Activated CD4-positive, alpha-beta T cell treated with anti-CD3 and anti-CD28 coated beads, Interleukin-2, Interleukin-6, amounts not matched to agents 100 ng/mL and 50 ng/mL, durations not matched to agents 16 hours and 8 hours (primary cell): ENCODE measurements at regions not wholly inside any gene's neighbourhood (a gene's known extent, or its start where the extent isn't known, plus 50 kb on each side); places are given as distances from the start of the nearest gene placed in this dataset.

Source experiments
- DNase-seq: peaks from one replicate; pipeline ENCODE4 v3.0.0-alpha.2; 2020

DNA sequence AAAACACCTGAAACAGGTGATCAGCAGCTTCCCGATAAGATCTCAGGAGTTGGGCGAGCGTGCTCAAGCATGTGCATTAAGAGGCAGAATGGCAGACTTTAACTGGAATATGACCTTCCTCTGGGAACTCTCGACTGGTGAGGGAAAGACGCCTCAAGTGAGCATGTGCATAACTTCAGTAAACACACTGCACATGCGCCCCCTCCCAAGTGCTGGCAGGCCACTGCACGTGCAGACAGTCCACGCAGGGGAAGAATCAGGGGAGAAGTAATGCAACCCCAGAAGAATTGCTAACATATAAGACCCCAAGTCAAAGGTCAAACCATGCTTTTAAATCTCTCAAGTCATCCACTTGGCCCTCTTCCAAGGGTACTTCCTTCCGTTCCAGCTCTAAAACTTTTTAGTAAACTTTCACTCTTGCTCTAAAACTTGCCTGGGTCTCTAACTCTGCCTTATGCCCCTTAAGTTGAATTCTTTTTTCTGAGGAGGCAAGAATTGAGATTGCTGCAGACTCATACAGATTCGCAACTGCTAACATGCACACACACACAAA lies 541.0 kb downstream of the TNS3 start:
- DNase-seq, result no peak

- DNase-seq, result no peak
Measured at GRCh38 chr7:47039904-47040303, 542.0 kb downstream of the TNS3 start.

GRCh38 chr7:47039089-47039648 lies 542.7 kb downstream of the TNS3 start:
- DNase-seq, result no peak

GRCh38 chr7:47038621-47039020 lies 543.3 kb downstream of the TNS3 start:
- DNase-seq, result no peak

DNA sequence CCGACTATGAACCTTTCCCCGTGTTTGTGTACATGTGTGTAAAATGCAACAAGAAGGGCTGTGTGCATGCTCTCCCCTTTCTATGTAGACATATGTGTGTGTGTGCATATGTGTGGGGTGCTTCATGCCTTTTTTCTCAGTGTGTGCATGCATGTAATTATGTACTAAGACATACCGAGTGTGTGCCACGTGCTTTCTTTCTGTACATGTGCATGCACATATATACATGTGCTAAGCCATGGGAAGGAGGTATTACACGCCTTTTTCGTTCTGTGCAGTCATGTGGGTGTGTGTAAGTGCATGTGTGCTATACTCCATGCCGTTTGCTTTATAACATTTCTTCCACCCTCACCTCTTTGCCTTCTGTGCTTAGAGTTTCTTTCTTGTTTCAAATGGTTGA lies 544.3 kb downstream of the TNS3 start:
- DNase-seq, result no peak

- no peak for DNase-seq
Measured at GRCh38 chr7:47036909-47037308, 545.0 kb downstream of the TNS3 start.

DNA sequence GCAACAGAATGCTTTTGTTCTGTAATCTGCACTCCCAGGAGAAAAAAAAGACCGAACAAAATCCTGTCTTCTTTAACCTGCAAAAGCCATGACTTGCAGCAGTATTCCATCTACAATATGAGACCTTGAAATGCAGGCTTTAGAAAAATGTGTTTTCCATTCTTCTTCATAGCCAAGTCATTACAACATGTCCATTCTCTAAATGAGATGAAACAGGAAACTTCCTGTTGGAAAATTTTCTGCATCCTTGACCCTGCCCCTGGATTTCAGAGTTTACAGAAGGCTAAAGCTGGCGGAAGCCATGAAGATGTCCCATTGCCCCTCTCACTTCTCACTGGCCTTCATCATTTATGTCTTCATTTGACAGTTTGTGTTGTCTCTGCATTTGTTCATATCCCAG lies 546.4 kb downstream of the TNS3 start:
- DNase-seq, result no peak

DNA sequence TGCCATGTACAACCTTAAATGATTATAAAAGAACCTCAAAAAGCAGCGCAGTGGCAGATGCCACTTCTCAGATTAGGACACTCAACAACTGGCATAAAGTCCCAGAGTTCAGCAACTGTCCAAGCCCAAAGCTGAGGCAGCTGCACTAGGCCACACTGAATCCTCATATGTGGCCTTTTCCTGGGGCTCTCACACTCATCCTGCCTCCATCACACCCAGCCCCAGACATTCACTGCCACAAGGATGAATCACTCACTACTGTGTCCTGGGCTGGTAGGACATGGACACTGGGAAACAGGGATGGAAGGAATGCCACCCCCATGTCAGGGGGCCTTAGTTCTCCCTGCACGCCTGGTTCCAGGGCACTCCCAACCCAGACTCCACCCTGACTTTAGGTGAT lies 547.7 kb downstream of the TNS3 start:
- no peak for DNase-seq

DNA sequence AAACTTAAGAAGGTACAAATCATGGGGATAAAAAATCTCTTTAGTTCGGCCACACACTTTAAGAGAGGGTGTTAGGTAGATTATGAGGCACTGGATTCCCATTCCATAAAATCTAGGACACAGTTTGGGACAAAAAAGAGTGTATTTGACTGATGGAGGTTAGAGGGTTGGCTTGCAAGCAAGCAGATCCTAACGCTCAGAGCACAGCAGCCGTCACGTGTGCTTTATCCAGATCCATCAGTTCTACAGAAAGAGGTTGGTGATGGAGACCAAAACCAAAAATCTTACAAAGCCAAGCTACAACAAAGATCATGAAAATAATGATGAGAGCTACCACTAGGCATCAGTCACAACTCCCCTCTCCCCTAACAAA lies 549.4 kb downstream of the TNS3 start:
- no peak for DNase-seq

GRCh38 chr7:47031786-47032535 lies 550.0 kb downstream of the TNS3 start:
- no peak for DNase-seq

- DNase-seq, result no peak
Measured at GRCh38 chr7:47028284-47028683, 553.6 kb downstream of the TNS3 start.

- DNase-seq, result no peak
Measured at GRCh38 chr7:47027695-47028240, 554.1 kb downstream of the TNS3 start.

GRCh38 chr7:47026780-47027361 lies 555.0 kb downstream of the TNS3 start:
- no peak for DNase-seq

DNA sequence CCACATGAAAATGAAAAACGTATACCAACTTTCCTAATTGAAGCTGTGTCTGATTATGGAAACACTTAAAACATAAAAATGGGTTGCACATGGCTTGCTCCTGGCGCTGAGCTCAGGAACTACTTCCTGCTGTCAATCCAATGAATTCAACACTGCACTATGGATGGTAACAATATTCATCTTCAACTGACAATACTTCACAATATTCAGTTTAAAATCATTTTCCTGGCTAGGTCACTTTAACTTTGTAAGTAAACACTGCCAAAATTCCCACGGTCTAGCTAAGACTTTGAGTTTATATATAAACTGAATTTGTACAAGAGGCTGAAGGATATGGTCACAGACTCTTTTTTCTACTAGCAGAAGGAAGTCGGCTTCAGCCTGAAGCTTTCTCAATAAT lies 556.9 kb downstream of the TNS3 start:
- no peak for DNase-seq

DNA sequence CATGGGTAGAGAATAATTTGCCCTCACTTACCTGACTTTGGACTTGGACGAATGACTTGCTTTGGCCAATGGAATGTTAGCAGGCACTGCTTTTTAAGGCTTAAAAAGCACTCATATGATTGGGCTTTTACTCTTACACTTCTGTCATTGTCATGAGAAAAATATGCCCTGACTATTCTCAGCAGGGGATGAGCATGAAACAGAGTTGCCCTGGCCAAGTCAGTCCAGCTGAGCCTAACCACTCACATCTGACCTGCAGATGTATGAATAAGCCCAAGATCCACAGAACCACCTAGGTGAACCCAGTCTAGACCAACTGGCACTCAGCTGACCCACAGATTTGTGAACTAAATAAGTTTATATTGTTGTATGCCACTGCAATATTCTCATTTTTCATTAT lies 573.5 kb downstream of the TNS3 start:
- no peak for DNase-seq

DNA sequence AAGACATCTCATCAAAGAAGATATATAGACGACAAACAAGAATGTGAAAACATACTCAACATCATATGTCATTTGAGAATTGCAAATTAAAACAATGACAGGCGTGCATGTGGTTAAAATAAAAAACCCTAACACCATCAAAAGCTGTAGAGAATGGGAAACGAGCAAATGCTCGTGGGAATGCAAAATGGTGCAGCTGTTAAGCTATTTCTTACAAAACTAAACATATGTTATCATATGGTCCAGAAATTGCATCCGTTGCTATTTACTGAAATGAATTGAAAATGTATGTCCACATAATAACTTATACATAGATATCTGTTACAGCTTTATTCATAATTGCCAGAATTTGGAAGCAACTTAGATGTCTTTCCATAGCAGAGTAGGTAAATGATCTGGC lies 574.4 kb downstream of the TNS3 start:
- no peak for DNase-seq

DNA sequence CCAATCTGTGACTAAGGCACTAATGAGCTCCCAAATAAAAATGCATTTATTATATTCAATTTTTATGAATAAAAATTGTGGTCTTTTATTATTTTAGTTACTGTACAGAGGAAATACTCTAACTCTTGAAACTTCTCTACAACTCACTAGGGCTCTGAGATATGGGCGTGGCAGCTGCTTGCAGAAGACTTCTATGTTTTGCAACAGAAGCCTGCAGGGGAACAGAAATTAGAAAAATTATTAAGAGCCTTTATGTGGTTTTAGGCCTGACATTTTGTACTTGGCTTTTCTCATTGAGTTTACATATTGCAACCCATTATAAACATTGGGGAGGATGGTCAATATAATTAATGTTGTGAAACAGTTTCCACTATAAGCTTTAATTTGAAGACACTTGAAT lies 581.4 kb downstream of the TNS3 start:
- no peak for DNase-seq

DNA sequence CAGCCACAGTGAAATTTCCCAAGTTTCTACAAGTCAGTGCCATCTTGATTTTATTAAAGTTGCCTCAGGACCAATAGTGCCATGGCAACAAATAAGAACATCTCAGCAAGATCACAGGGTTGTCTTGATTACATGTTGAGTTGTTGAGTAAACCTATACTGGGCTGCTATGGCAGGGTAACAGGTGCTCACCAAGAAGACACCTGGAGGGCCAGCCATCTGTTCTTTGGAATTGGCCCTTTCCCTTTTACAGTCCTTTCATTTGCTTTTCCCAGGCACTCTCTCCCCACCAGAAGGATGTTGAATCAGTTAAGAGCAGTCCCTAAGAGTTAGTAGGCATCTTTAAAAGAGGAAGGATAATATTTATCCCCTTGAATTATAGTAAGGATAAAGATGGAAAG lies 582.0 kb downstream of the TNS3 start:
- no peak for DNase-seq

DNA sequence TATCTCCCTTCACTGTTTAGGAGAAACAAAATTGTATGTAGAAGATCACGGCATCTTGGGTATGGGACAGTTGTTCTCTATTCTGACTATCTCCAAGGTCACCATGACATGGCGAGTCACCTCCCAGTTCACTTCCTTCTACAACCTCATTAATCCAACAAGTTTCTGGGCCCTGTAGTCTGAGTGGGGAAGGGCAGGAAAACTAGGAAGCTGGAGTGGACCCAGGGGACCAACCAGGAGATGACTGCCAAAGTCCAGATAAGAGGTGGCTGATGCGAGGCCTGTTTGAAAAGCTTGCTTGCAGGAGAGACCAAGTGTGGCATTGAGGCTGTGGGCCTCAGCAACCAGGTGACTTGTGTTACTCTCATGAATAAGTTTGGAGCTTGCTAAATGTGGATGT lies 584.9 kb downstream of the TNS3 start:
- DNase-seq, result no peak

DNA sequence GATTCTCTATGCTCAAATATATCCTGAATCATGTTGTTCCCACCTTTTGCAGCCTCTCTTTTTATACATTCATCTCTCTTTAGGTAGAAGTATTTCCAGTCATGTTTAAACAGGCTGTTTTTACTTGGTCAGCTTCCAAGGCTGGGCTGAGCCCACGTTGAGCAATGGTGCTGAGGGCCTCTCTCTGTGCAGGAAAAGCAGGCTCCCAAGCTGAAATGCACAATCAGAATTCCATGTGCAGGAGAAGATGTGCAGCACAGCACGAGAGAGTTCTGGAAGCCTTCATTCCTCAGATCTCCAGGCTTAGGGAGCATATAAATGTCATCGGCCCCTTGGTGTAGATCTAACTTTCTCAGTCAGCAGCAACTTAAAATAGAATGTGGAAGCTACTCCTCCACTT lies 588.5 kb downstream of the TNS3 start:
- DNase-seq, result no peak

GRCh38 chr7:46990761-46991160 lies 591.1 kb downstream of the TNS3 start:
- no peak for DNase-seq

DNA sequence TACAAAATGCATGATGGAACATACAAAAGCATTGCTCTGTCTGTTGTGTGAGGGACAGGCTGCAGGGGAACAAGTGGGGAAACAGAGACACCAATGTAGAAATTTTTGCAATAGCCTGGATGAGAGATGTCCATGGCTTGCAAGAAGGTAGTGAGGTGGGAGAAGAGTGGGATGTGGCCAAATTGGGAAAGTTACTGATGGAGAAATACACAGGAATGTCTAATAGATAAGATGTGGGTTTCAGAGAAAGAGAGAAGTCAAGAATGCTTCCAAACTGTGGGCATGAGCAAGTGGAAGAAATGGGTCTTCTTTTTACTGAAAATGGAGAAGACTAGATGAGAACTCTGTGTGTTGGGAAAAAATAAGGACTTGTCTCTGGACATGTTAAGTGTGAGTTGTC lies 592.7 kb downstream of the TNS3 start:
- DNase-seq, result no peak

GRCh38 chr7:46982928-46983327 lies 599.0 kb downstream of the TNS3 start:
- DNase-seq, result no peak

DNA sequence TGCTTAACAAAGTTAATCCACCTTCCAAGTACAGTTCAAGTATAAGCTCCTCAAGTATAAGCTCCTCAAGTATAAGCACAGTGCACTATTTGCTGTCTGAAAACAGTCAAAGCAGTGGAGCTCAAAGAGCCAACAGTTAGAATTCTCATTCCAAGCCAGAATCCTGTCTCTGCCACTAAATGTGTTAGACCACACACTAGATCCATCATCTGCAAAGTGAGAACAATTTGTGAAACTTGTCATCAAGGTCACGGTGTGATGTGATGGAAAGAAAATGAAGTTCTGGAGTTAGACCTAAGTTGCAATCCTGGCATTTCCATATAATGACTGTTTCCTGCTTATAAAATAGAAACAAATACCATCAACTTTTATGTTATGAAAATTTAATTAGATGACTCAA lies 602.5 kb downstream of the TNS3 start:
- no peak for DNase-seq
